HG03342 (cell line): ENCODE measurements at regions not wholly inside any gene's neighbourhood (a gene's known extent, or its start where the extent isn't known, plus 50 kb on each side); places are given as distances from the start of the nearest gene placed in this dataset.
"Not testable (repeated sequence)": the region's sequence is repeated elsewhere in the genome, so short reads cannot be mapped to it uniquely, and the experiment has no call there.

Source experiments
- ATAC-seq: cut with Tn5 transposase; IDR thresholded peaks from one replicate; pipeline ENCODE4 v1.9.1; 2021; ENCODE audit warnings: mild to moderate bottlenecking, moderate library complexity; ENCODE audit not compliant: unreplicated experiment

- no peak for ATAC-seq
These were observed 101.1 kb downstream of the TMEM215 start for GRCh38 chr9:32884482-32884881.

- ATAC-seq: no peak
These were observed 102.7 kb downstream of the TMEM215 start for GRCh38 chr9:32886021-32886420.

- ATAC-seq: not testable (repeated sequence)
These were observed 106.9 kb downstream of the APTX start for GRCh38 chr9:32894485-32894884.

GRCh38 chr9:32899181-32899580 is 102.2 kb downstream of the APTX start:
- no peak for ATAC-seq

- no peak for ATAC-seq
These were observed 101.7 kb downstream of the APTX start for GRCh38 chr9:32899761-32900160.

GRCh38 chr9:32906213-32906612 is 95.2 kb downstream of the APTX start:
- ATAC-seq: peak; percentile 92

GRCh38 chr9:32915802-32916201 is 85.6 kb downstream of the APTX start:
- ATAC-seq: no peak

GRCh38 chr9:32918628-32919027 is 82.8 kb downstream of the APTX start:
- no peak for ATAC-seq
